Coronary artery (tissue), 2 donors: ENCODE measurements at regions not wholly inside any gene's neighbourhood (a gene's known extent, or its start where the extent isn't known, plus 50 kb on each side); places are given as distances from the start of the nearest gene placed in this dataset.

Source experiments
- DNase-seq: peaks from one replicate; pipeline ENCODE4 v3.0.0-alpha.2; 2017; ENCODE audit warnings: low spot score
- H3K27ac ChIP-seq, 2 donors: fragments of 200-600 bp; sonication (generic); one replicate each; pipeline ENCODE4 v1.5.1; 2016 to 2019
- H3K4me3 ChIP-seq: fragments of 200-600 bp; sonication (generic); 2 replicates; pipeline ENCODE4 v1.5.1; 2016; ENCODE audit warnings: mild to moderate bottlenecking, moderate library complexity
- TF ChIP-seq, protein P1 (sequence below): fragments of 200-600 bp; sonication (generic); IDR thresholded peaks from one replicate; pipeline ENCODE4 v1.5.1; 2019; ENCODE audit warnings: antibody characterized with exemption

DNA sequence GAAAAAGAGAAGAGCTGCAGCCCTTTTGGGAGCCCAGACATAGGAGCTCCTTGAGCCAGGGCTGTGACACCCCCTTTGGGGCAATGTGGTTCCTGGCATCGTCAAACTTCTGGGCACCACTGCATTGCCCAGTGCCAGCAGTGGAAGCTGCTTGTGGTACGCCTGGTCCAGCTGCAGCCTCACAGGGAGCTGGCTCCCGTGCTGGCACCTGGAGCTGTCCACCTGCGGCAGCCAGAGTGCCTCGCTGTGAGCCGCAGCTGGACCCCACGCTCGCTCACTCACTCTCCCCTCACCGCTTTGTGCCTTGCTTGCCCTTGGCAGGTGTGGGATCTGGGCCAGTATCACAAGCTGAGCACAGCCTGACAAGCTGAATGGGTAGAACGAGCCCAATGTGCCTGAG lies 1150.8 kb upstream of the CDH6 start:
- no peak for DNase-seq
- TF ChIP-seq, protein P1, sequence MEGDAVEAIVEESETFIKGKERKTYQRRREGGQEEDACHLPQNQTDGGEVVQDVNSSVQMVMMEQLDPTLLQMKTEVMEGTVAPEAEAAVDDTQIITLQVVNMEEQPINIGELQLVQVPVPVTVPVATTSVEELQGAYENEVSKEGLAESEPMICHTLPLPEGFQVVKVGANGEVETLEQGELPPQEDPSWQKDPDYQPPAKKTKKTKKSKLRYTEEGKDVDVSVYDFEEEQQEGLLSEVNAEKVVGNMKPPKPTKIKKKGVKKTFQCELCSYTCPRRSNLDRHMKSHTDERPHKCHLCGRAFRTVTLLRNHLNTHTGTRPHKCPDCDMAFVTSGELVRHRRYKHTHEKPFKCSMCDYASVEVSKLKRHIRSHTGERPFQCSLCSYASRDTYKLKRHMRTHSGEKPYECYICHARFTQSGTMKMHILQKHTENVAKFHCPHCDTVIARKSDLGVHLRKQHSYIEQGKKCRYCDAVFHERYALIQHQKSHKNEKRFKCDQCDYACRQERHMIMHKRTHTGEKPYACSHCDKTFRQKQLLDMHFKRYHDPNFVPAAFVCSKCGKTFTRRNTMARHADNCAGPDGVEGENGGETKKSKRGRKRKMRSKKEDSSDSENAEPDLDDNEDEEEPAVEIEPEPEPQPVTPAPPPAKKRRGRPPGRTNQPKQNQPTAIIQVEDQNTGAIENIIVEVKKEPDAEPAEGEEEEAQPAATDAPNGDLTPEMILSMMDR, result no peak
- Histone ChIP-seq H3K4me3 (no peak overlapping the region), H3K27ac (no peak overlapping the region)

DNA sequence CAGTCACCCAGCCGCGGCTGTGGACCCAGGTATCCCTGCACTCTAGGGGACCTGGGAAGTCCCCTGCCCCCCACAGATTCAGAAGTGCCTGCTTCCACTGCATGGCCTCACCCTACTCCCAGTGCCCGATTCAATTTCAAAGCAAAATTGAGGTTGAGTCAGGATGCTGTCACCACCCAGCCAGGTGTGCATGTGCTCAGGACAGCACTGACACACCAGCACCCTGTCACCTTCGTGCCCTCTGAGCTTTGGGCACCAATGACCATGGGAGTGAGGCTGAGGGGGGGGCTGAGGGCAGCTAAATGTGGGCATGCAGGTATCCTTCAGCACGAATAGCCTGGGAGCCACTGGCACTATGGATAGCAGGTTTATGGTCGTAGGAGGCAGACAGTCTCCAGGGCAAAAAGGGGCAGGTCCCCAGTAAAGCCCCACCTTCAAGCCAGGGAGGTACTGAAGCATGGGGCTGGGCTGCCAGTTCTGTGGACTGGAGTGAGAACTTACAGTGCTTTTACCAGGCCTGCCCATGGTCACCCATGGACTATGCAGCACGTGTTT lies 1151.6 kb upstream of the CDH6 start:
- TF ChIP-seq, protein P1, result no peak
- Histone ChIP-seq H3K4me3 (no peak overlapping the region), H3K27ac (no peak overlapping the region)
- no peak for DNase-seq

DNA sequence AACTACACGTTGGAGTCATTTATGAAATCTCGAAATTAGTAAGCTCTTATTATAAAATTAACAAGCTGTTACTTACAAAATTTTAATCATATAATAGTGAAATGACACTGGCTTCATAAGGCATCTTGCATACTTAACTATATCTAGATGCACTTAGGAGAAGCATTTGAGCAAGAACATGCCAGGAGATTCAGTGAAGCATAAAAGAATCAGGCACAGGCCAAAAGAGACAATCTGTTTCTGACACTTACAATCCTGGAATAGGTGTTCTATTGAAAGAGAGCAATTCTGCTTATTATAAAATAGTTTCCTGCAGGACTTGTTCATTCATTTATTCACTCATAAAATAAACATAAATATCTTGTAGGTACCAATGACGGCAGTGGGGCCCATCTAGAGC lies 1152.2 kb upstream of the CDH6 start:
- no peak for DNase-seq
- no peak overlapping the region for H3K27ac ChIP-seq
- H3K4me3 ChIP-seq, result no peak overlapping the region
- TF ChIP-seq, protein P1, result no peak

DNA sequence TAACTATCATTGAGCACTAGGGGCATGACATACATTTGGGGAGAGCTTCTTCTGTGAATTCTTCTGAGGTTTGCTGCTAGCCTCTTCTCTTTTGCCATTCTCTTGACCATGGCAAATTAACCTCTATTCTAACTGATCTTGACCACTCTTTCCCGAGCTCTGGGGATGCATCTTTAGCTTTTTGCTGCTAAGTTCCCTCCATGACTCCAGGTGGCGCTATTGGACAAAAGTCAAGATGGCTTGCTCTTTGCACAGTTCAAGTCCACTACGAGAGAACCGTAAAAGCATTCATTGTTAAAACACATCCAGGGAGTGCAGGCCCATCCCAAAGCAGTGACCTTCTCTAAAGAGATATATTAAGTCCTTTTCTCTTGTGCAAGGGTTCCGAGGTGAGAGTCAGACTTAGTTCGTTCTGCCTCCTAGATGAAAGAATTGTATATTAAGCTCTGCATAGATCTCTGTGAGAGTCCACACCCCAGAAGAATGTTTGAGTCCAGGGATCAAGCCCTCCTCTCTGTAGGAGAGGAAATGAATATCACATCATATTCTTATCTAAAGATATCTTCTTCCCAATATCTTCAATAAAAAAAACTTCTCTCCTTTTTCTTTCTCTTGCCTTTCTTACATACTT lies 1152.9 kb upstream of the CDH6 start:
- TF ChIP-seq, protein P1, result no peak
- H3K27ac ChIP-seq, result no peak overlapping the region
- no peak for DNase-seq
- no peak overlapping the region for H3K4me3 ChIP-seq

DNA sequence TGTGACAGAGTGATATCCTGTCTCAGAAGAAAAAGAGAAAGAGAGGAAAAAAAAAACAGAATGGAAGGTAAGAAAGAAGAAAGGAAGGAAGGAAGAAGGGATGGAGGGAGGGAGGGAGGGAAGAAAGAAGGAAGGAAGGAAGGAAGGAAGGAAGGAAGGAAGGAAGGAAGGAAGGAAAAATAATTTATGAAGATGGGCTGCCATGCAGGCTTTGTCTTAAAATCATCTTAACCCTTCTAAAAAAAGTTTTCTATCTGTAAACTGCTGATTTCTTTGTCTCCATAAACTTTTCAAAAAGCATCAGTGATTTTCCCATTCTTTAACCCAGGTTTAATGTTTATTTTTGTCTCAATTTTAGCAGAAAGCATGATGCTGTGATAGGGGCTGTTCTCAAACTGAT lies 1154.1 kb upstream of the CDH6 start:
- no peak for DNase-seq
- Histone ChIP-seq H3K4me3 (no peak overlapping the region), H3K27ac (no peak overlapping the region)
- TF ChIP-seq, protein P1, result no peak

DNA sequence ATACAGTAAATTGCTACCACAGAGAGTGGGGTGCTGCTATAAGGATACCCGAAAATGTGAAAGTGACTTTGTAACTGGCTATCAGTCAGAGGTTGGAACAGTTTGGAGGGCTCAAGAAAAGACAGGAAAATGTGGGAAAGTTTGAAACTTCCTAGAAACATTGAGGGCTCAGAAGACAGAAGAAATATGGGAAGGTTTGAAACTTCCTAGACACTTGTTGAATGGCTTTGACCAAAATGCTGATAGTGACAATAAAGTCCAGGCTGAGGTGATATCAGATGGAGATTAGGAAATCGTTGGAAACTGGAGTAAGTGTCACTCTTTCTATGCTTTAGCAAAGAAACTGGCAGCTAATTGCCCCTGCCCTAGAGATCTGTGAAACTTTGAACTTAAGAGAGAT lies 1158.6 kb upstream of the CDH6 start:
- DNase-seq, result no peak
- Histone ChIP-seq H3K4me3 (no peak overlapping the region), H3K27ac (no peak overlapping the region)
- TF ChIP-seq, protein P1, result no peak

DNA sequence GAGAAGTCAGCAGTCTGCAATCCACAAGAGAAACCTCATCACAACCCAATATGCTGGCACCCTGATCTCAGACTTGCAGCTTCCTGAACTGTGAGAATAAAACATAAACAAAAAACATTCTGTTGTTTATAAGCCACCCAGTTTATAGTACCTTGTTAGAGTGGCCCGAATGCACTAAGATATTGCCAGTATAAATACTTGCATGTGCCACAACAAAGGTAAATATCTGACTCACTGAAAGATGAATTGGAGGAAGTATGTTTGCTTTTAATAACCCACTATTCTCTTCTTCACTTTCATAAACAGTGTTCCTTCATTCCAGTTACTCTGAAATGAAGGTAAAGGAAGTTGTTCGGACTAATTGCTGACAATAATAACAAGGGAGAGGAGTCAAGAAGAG lies 1163.4 kb upstream of the CDH6 start:
- H3K27ac ChIP-seq, result no peak overlapping the region
- DNase-seq, result no peak
- TF ChIP-seq, protein P1, result no peak
- H3K4me3 ChIP-seq, result no peak overlapping the region
